GM12873 (cell line): ENCODE measurements at regions not wholly inside any gene's neighbourhood (a gene's known extent, or its start where the extent isn't known, plus 50 kb on each side); places are given as distances from the start of the nearest gene placed in this dataset.
A peak's percentile ranks its signal among the peaks of the same experiment; 100 is the strongest.

ENCODE experiments used
- CTCF ChIP-seq: IDR thresholded peaks from 2 replicates; pipeline ENCODE4 v1.5.1; 2012; ENCODE audit warnings: low read depth, mild to moderate bottlenecking, moderate library complexity, low read length, control low read depth; ENCODE audit not compliant: insufficient read depth; ENCODE audit errors: missing control alignments

- no peak for TF ChIP-seq CTCF
Observed at GRCh38 chrX:26788402-26788998, 572.5 kb downstream of the MAGEB5 start.

- TF ChIP-seq CTCF, result peak; percentile 79
Observed at GRCh38 chrX:26783512-26784225, 567.7 kb downstream of the MAGEB5 start.

GRCh38 chrX:26778320-26778888, 562.4 kb downstream of the MAGEB5 start:
- peak; percentile 63 for TF ChIP-seq CTCF

- TF ChIP-seq CTCF, result no peak
Observed at GRCh38 chrX:26762253-26762652, 546.3 kb downstream of the MAGEB5 start.

GRCh38 chrX:26747877-26748276, 531.9 kb downstream of the MAGEB5 start:
- TF ChIP-seq CTCF, result no peak

GRCh38 chrX:26722666-26723428, 506.9 kb downstream of the MAGEB5 start:
- no peak for TF ChIP-seq CTCF

GRCh38 chrX:26672571-26672970, 456.6 kb downstream of the MAGEB5 start:
- TF ChIP-seq CTCF, result no peak
